ENCODE measurements at regions not wholly inside any gene's neighbourhood (a gene's known extent, or its start where the extent isn't known, plus 50 kb on each side); places are given as distances from the start of the nearest gene placed in this dataset.

- Histone ChIP-seq H3K4me3 (no peak overlapping the region), H3K4me1 (peaks cover 0 to 12% (median 0%) of the 10 kb centered on the region in 4 donors), H3K9me3 (no peaks in the 10 kb centered on the region), H3K36me3 (no peaks in the 10 kb centered on the region), H3K27ac (no peak overlapping the region), H3K27me3 (no peaks in the 10 kb centered on the region)
- intact Hi-C loops (cut with DNase I; ENCODE audit: low total_unique reads), result no loop called here
- no peak for DNase-seq
- no peak for TF ChIP-seq CTCF (IDR thresholded peaks at IDR 0.05)
Observed at GRCh38 chr5:53259176-53259575, 149.6 kb upstream of the MOCS2 start.

GRCh38 chr5:53260446-53260845, 150.9 kb upstream of the MOCS2 start:
- no peaks in the 10 kb centered on the region for H3K27me3 ChIP-seq
- intact Hi-C loops (cut with DNase I; ENCODE audit: low total_unique reads), result loop anchor here (10.0 kb wide), 1 partner anchor 174 kb away; no protein-coding TSS in a partner anchor
- no peak for DNase-seq
- H3K27ac ChIP-seq, result no peak overlapping the region
- no peak for TF ChIP-seq CTCF (IDR thresholded peaks at IDR 0.05)
- no peaks in the 10 kb centered on the region for H3K36me3 ChIP-seq
- H3K4me1 ChIP-seq, result peaks cover 0 to 12% (median 0%) of the 10 kb centered on the region in 4 donors
- H3K4me3 ChIP-seq, result no peak overlapping the region
- H3K9me3 ChIP-seq, result no peaks in the 10 kb centered on the region

- DNase-seq, result no peak
- Histone ChIP-seq H3K4me1 (peaks cover 0 to 12% (median 0%) of the 10 kb centered on the region in 4 donors), H3K27me3 (no peaks in the 10 kb centered on the region), H3K27ac (no peak overlapping the region), H3K4me3 (no peak overlapping the region), H3K9me3 (no peaks in the 10 kb centered on the region), H3K36me3 (no peaks in the 10 kb centered on the region)
- no peak for TF ChIP-seq CTCF (IDR thresholded peaks at IDR 0.05)
- intact Hi-C loops (cut with DNase I; ENCODE audit: low total_unique reads), result loop anchor here (10.0 kb wide), 1 partner anchor 174 kb away; no protein-coding TSS in a partner anchor
Observed at GRCh38 chr5:53261245-53261644, 151.7 kb upstream of the MOCS2 start.

DNA sequence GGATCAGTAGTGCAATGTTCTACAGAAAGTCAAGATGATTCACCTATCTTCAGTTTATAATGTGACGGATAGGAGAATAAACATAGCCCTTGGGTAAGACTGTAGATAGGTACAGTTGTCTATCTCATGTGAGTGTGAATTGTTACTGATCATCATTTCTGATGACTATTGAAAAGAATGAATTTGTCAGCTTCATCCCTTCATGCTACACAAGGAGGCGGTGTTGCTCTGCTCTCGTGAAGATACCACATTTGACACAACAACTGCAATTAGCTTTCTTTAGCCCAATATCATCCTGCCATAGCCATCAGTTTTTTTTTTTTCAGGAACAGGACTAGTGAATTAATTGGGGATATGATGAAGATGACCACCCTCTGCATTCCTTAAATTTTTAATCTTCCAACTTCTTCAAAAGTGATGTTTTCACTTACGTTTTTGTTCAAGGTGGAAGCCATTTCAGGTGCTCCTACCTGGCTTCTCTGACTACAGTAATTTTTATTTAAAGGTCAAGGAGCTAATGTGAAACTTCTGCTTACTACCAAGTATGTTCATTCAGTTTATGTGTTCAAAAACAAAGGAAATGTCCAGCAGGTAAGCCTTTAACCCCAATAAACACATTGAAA, 152.9 kb upstream of the MOCS2 start:
- H3K9me3 ChIP-seq, result no peaks in the 10 kb centered on the region
- intact Hi-C loops (cut with DNase I; ENCODE audit: low total_unique reads), result loop anchor here (10.0 kb wide), 1 partner anchor 172 kb away; no protein-coding TSS in a partner anchor

GRCh38 chr5:53263151-53263550, 153.6 kb upstream of the MOCS2 start:
- Histone ChIP-seq H3K27ac (no peak overlapping the region), H3K27me3 (no peaks in the 10 kb centered on the region), H3K36me3 (no peaks in the 10 kb centered on the region), H3K4me3 (no peak overlapping the region), H3K4me1 (peaks cover 0 to 12% (median 0%) of the 10 kb centered on the region in 4 donors), H3K9me3 (peaks cover 0 to 4% (median 0%) of the 10 kb centered on the region in 3 donors)
- no peak for DNase-seq
- intact Hi-C loops (cut with DNase I; ENCODE audit: low total_unique reads), result loop anchor here (10.0 kb wide), 1 partner anchor 172 kb away; no protein-coding TSS in a partner anchor
- TF ChIP-seq CTCF (IDR thresholded peaks at IDR 0.05), result no peak

More for the DNA sequence above, 152.9 kb upstream of the MOCS2 start:
- peak; percentile 50 to 51 for TF ChIP-seq CTCF (IDR thresholded peaks at IDR 0.05)
- peaks cover 0 to 12% (median 0%) of the 10 kb centered on the region in 4 donors for H3K4me1 ChIP-seq
- H3K36me3 ChIP-seq, result no peaks in the 10 kb centered on the region
- no peak overlapping the region for H3K4me3 ChIP-seq
- no peaks in the 10 kb centered on the region for H3K27me3 ChIP-seq
- H3K27ac ChIP-seq, result no peak overlapping the region
- peak in 1 of 2 donors; percentile 31 for DNase-seq

All from tibial artery (tissue), 4 donors.